ENCODE measurements at regions not wholly inside any gene's neighbourhood (a gene's known extent, or its start where the extent isn't known, plus 50 kb on each side); places are given as distances from the start of the nearest gene placed in this dataset.
"Not testable (repeated sequence)": the region's sequence is repeated elsewhere in the genome, so short reads cannot be mapped to it uniquely, and the experiment has no call there.

- no peak overlapping the region for H3K4me3 ChIP-seq (ENCODE audit: low read length, poor library complexity, severe bottlenecking)
- H3K9ac ChIP-seq (ENCODE audit: low read depth, low read length, poor library complexity, severe bottlenecking): no peak overlapping the region
- no peaks in the 10 kb centered on the region for H3K27me3 ChIP-seq (ENCODE audit: insufficient read depth, low read length, poor library complexity, severe bottlenecking)
- H3K36me3 ChIP-seq (ENCODE audit: insufficient read depth, low read length): no peaks in the 10 kb centered on the region
- no peaks in the 10 kb centered on the region for H3F3A ChIP-seq (ENCODE audit: low read depth)
- TF ChIP-seq CTCF (conservative IDR thresholded peaks at IDR 0.05; ENCODE audit: low read length) (no peak), EZH2phosphoT487 (IDR thresholded peaks at IDR 0.05; ENCODE audit: borderline replicate concordance) (no peak)
- no peak overlapping the region for H2AFZ ChIP-seq (ENCODE audit: low read length)
- no peaks in the 10 kb centered on the region for H3K4me1 ChIP-seq (ENCODE audit: insufficient read depth, low read length, poor library complexity, severe bottlenecking)
- H3K4me2 ChIP-seq (ENCODE audit: low read depth, low read length, poor library complexity, severe bottlenecking): no peak overlapping the region
- no peaks in the 10 kb centered on the region for H3K79me2 ChIP-seq (ENCODE audit: insufficient read depth, low read length)
- no peaks in the 10 kb centered on the region for H3K9me2 ChIP-seq (replicated peaks; ENCODE audit: low read depth, low read length)
- no peaks in the 10 kb centered on the region; the same call in 1 of the 2 replicates for H3K9me3 ChIP-seq (ENCODE audit: insufficient read depth, low read depth, low read length)
- no peaks in the 10 kb centered on the region for H4K20me1 ChIP-seq (ENCODE audit: insufficient read depth, low read length, poor library complexity, severe bottlenecking)
Observed at GRCh38 chr21:27772816-27773215, 805.9 kb upstream of the ADAMTS5 start.

- no peak overlapping the region for H2AFZ ChIP-seq (ENCODE audit: low read length)
- no peaks in the 10 kb centered on the region; the same call in 1 of the 2 replicates for H3K9me3 ChIP-seq (ENCODE audit: insufficient read depth, low read depth, low read length)
- TF ChIP-seq EZH2phosphoT487 (IDR thresholded peaks at IDR 0.05; ENCODE audit: borderline replicate concordance): no peak
- TF ChIP-seq CTCF (conservative IDR thresholded peaks at IDR 0.05; ENCODE audit: low read length): no peak
- no peaks in the 10 kb centered on the region for H3K27me3 ChIP-seq (ENCODE audit: insufficient read depth, low read length, poor library complexity, severe bottlenecking)
- no peak overlapping the region for H3K4me3 ChIP-seq (ENCODE audit: low read length, poor library complexity, severe bottlenecking)
- H4K20me1 ChIP-seq (ENCODE audit: insufficient read depth, low read length, poor library complexity, severe bottlenecking): no peaks in the 10 kb centered on the region
- no peaks in the 10 kb centered on the region for H3F3A ChIP-seq (ENCODE audit: low read depth)
- no peak overlapping the region for H3K4me2 ChIP-seq (ENCODE audit: low read depth, low read length, poor library complexity, severe bottlenecking)
- no peaks in the 10 kb centered on the region for H3K36me3 ChIP-seq (ENCODE audit: insufficient read depth, low read length)
- no peaks in the 10 kb centered on the region for H3K79me2 ChIP-seq (ENCODE audit: insufficient read depth, low read length)
- no peaks in the 10 kb centered on the region for H3K9me2 ChIP-seq (replicated peaks; ENCODE audit: low read depth, low read length)
- H3K4me1 ChIP-seq (ENCODE audit: insufficient read depth, low read length, poor library complexity, severe bottlenecking): no peaks in the 10 kb centered on the region
- no peak overlapping the region for H3K9ac ChIP-seq (ENCODE audit: low read depth, low read length, poor library complexity, severe bottlenecking)
Observed at GRCh38 chr21:27771938-27772483, 805.1 kb upstream of the ADAMTS5 start.

GRCh38 chr21:27769763-27770162 is 802.9 kb upstream of the ADAMTS5 start:
- H3K79me2 ChIP-seq (ENCODE audit: insufficient read depth, low read length): no peaks in the 10 kb centered on the region
- H3K4me3 ChIP-seq (ENCODE audit: low read length, poor library complexity, severe bottlenecking): no peak overlapping the region
- H3K9me2 ChIP-seq (replicated peaks; ENCODE audit: low read depth, low read length): no peaks in the 10 kb centered on the region
- H3K4me2 ChIP-seq (ENCODE audit: low read depth, low read length, poor library complexity, severe bottlenecking): no peak overlapping the region
- no peaks in the 10 kb centered on the region for H3K27me3 ChIP-seq (ENCODE audit: insufficient read depth, low read length, poor library complexity, severe bottlenecking)
- no peaks in the 10 kb centered on the region for H3F3A ChIP-seq (ENCODE audit: low read depth)
- no peaks in the 10 kb centered on the region for H3K36me3 ChIP-seq (ENCODE audit: insufficient read depth, low read length)
- H4K20me1 ChIP-seq (ENCODE audit: insufficient read depth, low read length, poor library complexity, severe bottlenecking): no peaks in the 10 kb centered on the region
- no peak overlapping the region for H3K9ac ChIP-seq (ENCODE audit: low read depth, low read length, poor library complexity, severe bottlenecking)
- no peaks in the 10 kb centered on the region for H3K4me1 ChIP-seq (ENCODE audit: insufficient read depth, low read length, poor library complexity, severe bottlenecking)
- no peaks in the 10 kb centered on the region for H3K9me3 ChIP-seq (ENCODE audit: insufficient read depth, low read depth, low read length)
- no peak for TF ChIP-seq CTCF (conservative IDR thresholded peaks at IDR 0.05; ENCODE audit: low read length)
- TF ChIP-seq EZH2phosphoT487 (IDR thresholded peaks at IDR 0.05; ENCODE audit: borderline replicate concordance): no peak
- no peak overlapping the region for H2AFZ ChIP-seq (ENCODE audit: low read length)

GRCh38 chr21:27768046-27768637 is 801.3 kb upstream of the ADAMTS5 start:
- H3K9ac ChIP-seq (ENCODE audit: low read depth, low read length, poor library complexity, severe bottlenecking); H3K9me2 ChIP-seq (replicated peaks; ENCODE audit: low read depth, low read length); H3F3A ChIP-seq (ENCODE audit: low read depth); H3K9me3 ChIP-seq (ENCODE audit: insufficient read depth, low read depth, low read length); H3K4me1 ChIP-seq (ENCODE audit: insufficient read depth, low read length, poor library complexity, severe bottlenecking); H3K79me2 ChIP-seq (ENCODE audit: insufficient read depth, low read length); H3K27me3 ChIP-seq (ENCODE audit: insufficient read depth, low read length, poor library complexity, severe bottlenecking); H3K4me3 ChIP-seq (ENCODE audit: low read length, poor library complexity, severe bottlenecking); H3K4me2 ChIP-seq (ENCODE audit: low read depth, low read length, poor library complexity, severe bottlenecking); H4K20me1 ChIP-seq (ENCODE audit: insufficient read depth, low read length, poor library complexity, severe bottlenecking); H2AFZ ChIP-seq (ENCODE audit: low read length); H3K36me3 ChIP-seq (ENCODE audit: insufficient read depth, low read length): not testable (repeated sequence)

All from Loucy (cell line).